Smooth muscle cell (in vitro differentiated cells): ENCODE measurements at regions not wholly inside any gene's neighbourhood (a gene's known extent, or its start where the extent isn't known, plus 50 kb on each side); places are given as distances from the start of the nearest gene placed in this dataset.

Source experiments
- DNase-seq: peaks from one replicate; lab custom pipeline; 2025; ENCODE audit not compliant: unreplicated experiment; lab: John Stamatoyannopoulos, UW
- H2AFZ ChIP-seq: fragments of 200-600 bp; sonication (generic); 2 replicates; pipeline ENCODE4 v1.6.0; 2016; ENCODE audit warnings: antibody characterized with exemption, low read depth, mild to moderate bottlenecking
- H3F3A ChIP-seq: fragments of 200-600 bp; sonication (generic); 2 replicates; pipeline ENCODE4 v1.6.0; 2017; ENCODE audit warnings: antibody characterized with exemption, low read depth
- H3K27ac ChIP-seq: fragments of 200-600 bp; sonication (generic); 2 replicates; pipeline ENCODE4 v1.5.1; 2016; ENCODE audit warnings: low read depth, mild to moderate bottlenecking
- H3K27me3 ChIP-seq: fragments of 200-600 bp; sonication (generic); 2 replicates; pipeline ENCODE4 v1.6.1; 2016; ENCODE audit warnings: low read depth, mild to moderate bottlenecking
- H3K36me3 ChIP-seq: fragments of 200-600 bp; sonication (generic); 2 replicates; pipeline ENCODE4 v1.5.1; 2016; ENCODE audit warnings: low read depth
- H3K4me1 ChIP-seq: fragments of 200-600 bp; sonication (generic); 2 replicates; pipeline ENCODE4 v1.5.1; 2016; ENCODE audit warnings: low read depth
- H3K4me2 ChIP-seq: fragments of 200-600 bp; sonication (generic); 2 replicates; pipeline ENCODE4 v1.6.0; 2016; ENCODE audit warnings: mild to moderate bottlenecking
- H3K4me3 ChIP-seq: fragments of 200-600 bp; sonication (generic); 2 replicates; pipeline ENCODE4 v1.5.1; 2016; ENCODE audit warnings: mild to moderate bottlenecking
- H3K79me2 ChIP-seq: fragments of 200-600 bp; sonication (generic); 2 replicates; pipeline ENCODE4 v1.6.0; 2016; ENCODE audit warnings: low read depth, mild to moderate bottlenecking
- H3K9ac ChIP-seq: fragments of 200-600 bp; sonication (generic); 2 replicates; pipeline ENCODE4 v1.6.0; 2016; ENCODE audit warnings: low read depth
- H3K9me3 ChIP-seq: fragments of 200-600 bp; sonication (generic); replicated peaks from 2 replicates; pipeline ENCODE4 v1.5.1; 2016; ENCODE audit warnings: low read depth
- H4K20me1 ChIP-seq: fragments of 200-600 bp; sonication (generic); 2 replicates; pipeline ENCODE4 v1.6.0; 2016; ENCODE audit warnings: low read depth
- WGBS: methylation state at CpG from one replicate; pipeline ENCODE4 v1.1.7; 2016; ENCODE audit warnings: low lambda C conversion rate; 5-methylcytosine and 5-hydroxymethylcytosine counted together
- TF ChIP-seq, protein P1 (sequence below): fragments of 200-600 bp; sonication (generic); IDR thresholded peaks from 2 replicates; pipeline ENCODE4 v1.5.1; 2017; ENCODE audit warnings: borderline replicate concordance, mild to moderate bottlenecking, antibody characterized with exemption; ENCODE audit not compliant: insufficient read depth, poor library complexity, severe bottlenecking

GRCh38 chr2:83859553-83859952 is 599.5 kb downstream of the SUCLG1 start:
- Histone ChIP-seq H2AFZ (no peak overlapping the region), H3K4me1 (no peaks in the 10 kb centered on the region), H3K4me3 (no peak overlapping the region), H3K36me3 (no peaks in the 10 kb centered on the region), H3K9me3 (no peaks in the 10 kb centered on the region), H3K9ac (no peak overlapping the region), H3K27me3 (no peaks in the 10 kb centered on the region), H3F3A (no peaks in the 10 kb centered on the region), H3K4me2 (no peak overlapping the region), H3K27ac (no peak overlapping the region), H3K79me2 (no peaks in the 10 kb centered on the region), H4K20me1 (no peaks in the 10 kb centered on the region)
- DNase-seq, result no peak
- WGBS, result 98% methylated on average over 1 of the region's 1 CpG
- TF ChIP-seq, protein P1, sequence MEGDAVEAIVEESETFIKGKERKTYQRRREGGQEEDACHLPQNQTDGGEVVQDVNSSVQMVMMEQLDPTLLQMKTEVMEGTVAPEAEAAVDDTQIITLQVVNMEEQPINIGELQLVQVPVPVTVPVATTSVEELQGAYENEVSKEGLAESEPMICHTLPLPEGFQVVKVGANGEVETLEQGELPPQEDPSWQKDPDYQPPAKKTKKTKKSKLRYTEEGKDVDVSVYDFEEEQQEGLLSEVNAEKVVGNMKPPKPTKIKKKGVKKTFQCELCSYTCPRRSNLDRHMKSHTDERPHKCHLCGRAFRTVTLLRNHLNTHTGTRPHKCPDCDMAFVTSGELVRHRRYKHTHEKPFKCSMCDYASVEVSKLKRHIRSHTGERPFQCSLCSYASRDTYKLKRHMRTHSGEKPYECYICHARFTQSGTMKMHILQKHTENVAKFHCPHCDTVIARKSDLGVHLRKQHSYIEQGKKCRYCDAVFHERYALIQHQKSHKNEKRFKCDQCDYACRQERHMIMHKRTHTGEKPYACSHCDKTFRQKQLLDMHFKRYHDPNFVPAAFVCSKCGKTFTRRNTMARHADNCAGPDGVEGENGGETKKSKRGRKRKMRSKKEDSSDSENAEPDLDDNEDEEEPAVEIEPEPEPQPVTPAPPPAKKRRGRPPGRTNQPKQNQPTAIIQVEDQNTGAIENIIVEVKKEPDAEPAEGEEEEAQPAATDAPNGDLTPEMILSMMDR, result no peak

DNA sequence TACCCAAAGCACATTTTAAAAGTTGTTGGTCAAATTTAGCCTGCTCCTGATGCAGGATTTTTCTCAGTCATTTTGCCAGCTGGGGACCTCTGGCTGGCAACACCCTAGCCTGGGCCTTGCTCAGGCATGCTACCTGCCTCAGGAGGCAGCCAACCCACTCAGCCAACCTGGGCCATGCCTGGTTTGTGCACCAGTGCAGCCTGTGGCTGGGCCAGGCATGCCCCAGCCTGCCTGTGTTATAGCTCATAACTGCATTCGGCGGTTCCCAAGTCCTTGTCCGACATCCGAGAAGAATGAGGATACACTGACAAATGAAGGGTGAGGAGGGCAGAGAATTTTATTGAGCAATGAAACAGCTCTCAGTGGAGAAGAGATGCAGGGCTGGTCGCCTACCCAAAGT is 608.0 kb downstream of the SUCLG1 start:
- no peaks in the 10 kb centered on the region for H4K20me1 ChIP-seq
- H3K27ac ChIP-seq, result peak overlapping the region; percentile 50
- H3K9me3 ChIP-seq, result no peaks in the 10 kb centered on the region
- H3K79me2 ChIP-seq, result no peaks in the 10 kb centered on the region
- H3F3A ChIP-seq, result no peaks in the 10 kb centered on the region
- no peaks in the 10 kb centered on the region for H3K27me3 ChIP-seq
- no peak overlapping the region for H3K9ac ChIP-seq
- TF ChIP-seq, protein P1, result no peak
- no peak overlapping the region for H3K4me3 ChIP-seq
- H3K36me3 ChIP-seq, result no peaks in the 10 kb centered on the region
- H3K4me1 ChIP-seq, result no peaks in the 10 kb centered on the region
- 85% methylated on average over 5 of the region's 5 CpGs for WGBS
- H2AFZ ChIP-seq, result no peak overlapping the region
- H3K4me2 ChIP-seq, result no peak overlapping the region
- no peak for DNase-seq

DNA sequence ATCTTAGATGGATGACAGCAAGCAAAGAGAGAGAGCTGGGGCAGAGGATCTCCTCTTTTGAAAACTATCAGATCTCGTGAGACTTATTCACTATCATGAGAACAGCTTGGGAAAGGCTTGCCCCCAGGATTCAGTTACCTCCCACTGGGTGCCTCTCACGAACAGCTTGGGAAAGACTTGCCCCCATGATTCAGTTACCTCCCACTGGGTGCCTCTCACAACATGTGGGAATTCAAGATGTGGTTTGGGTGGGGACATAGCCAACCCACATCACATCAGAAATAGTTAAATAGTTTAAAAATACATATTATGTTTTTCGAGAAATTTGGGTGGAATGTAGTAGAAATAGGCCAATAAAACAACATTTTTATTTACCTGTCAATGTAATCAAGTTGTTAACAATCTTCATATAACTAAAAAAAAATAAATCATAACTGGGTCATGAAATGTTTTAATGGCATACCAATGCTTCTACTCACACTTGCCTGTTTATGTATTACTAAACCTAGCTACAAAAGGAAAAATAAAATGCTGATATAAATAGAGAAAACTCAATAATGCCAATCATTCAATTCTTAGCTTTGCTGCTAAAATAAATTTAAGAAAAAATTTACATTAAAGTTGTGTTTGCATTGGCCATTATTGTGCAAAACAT is 608.9 kb downstream of the SUCLG1 start:
- H3K79me2 ChIP-seq, result no peaks in the 10 kb centered on the region
- peak overlapping the region; percentile 50 for H3K27ac ChIP-seq
- peak overlapping the region; percentile 32 for H2AFZ ChIP-seq
- no peak for DNase-seq
- no peak overlapping the region for H3K4me3 ChIP-seq
- 60% methylated on average over 3 of the region's 3 CpGs for WGBS
- TF ChIP-seq, protein P1, result no peak
- H3K9me3 ChIP-seq, result no peaks in the 10 kb centered on the region
- H3K4me1 ChIP-seq, result no peaks in the 10 kb centered on the region
- no peaks in the 10 kb centered on the region for H4K20me1 ChIP-seq
- no peaks in the 10 kb centered on the region for H3K36me3 ChIP-seq
- no peaks in the 10 kb centered on the region for H3K27me3 ChIP-seq
- no peaks in the 10 kb centered on the region for H3F3A ChIP-seq
- no peak overlapping the region for H3K9ac ChIP-seq
- no peak overlapping the region for H3K4me2 ChIP-seq

- Histone ChIP-seq H2AFZ (no peak overlapping the region), H3K4me2 (no peak overlapping the region), H4K20me1 (no peaks in the 10 kb centered on the region), H3K9ac (no peak overlapping the region), H3K27me3 (no peaks in the 10 kb centered on the region), H3F3A (no peaks in the 10 kb centered on the region), H3K79me2 (no peaks in the 10 kb centered on the region), H3K4me1 (no peaks in the 10 kb centered on the region), H3K4me3 (no peak overlapping the region), H3K9me3 (no peaks in the 10 kb centered on the region), H3K36me3 (no peaks in the 10 kb centered on the region), H3K27ac (no peak overlapping the region)
- TF ChIP-seq, protein P1, result no peak
- DNase-seq, result no peak
- WGBS, result 89% methylated on average over 2 of the region's 2 CpGs
Observed at GRCh38 chr2:83844490-83844889, 614.6 kb downstream of the SUCLG1 start.
